Mesothelial cell of epicardium (in vitro differentiated cells): ENCODE measurements at regions not wholly inside any gene's neighbourhood (a gene's known extent, or its start where the extent isn't known, plus 50 kb on each side); places are given as distances from the start of the nearest gene placed in this dataset.

ENCODE experiments used
- DNase-seq, 2 experiments: peaks; one replicate each; pipeline ENCODE4 v3.0.0; 2021; ENCODE audit warnings: low spot score in 2 of 2; ENCODE audit not compliant: unreplicated experiment in 2 of 2
- H3K27ac Mint-ChIP-seq: 2 replicates; pipeline ENCODE4 v1.8.0; 2021; ENCODE audit warnings: mixed read lengths
- H3K27me3 Mint-ChIP-seq: 2 replicates; pipeline ENCODE4 v1.8.0; 2021; ENCODE audit warnings: low read depth, mixed read lengths
- H3K36me3 Mint-ChIP-seq: 2 replicates; pipeline ENCODE4 v1.8.0; 2021; ENCODE audit warnings: mixed read lengths
- H3K4me1 Mint-ChIP-seq: 2 replicates; pipeline ENCODE4 v1.8.0; 2021; ENCODE audit warnings: mixed read lengths
- H3K4me3 Mint-ChIP-seq: 2 replicates; pipeline ENCODE4 v1.8.0; 2021; ENCODE audit warnings: mild to moderate bottlenecking, moderate library complexity, mixed read lengths
- H3K9me3 Mint-ChIP-seq: 2 replicates; pipeline ENCODE4 v1.8.0; 2021; ENCODE audit warnings: mixed read lengths
- TF ChIP-seq, protein P1 (sequence below): fragments of 200-600 bp; sonication (generic); IDR thresholded peaks from one replicate; pipeline ENCODE4 v1.5.0; 2021; ENCODE audit warnings: antibody characterized with exemption; ENCODE audit not compliant: unreplicated experiment

- Mint-ChIP-seq H3K9me3 (peaks cover 4% of the 10 kb centered on the region), H3K27me3 (no peaks in the 10 kb centered on the region), H3K4me1 (no peaks in the 10 kb centered on the region), H3K27ac (no peak overlapping the region), H3K4me3 (no peak overlapping the region), H3K36me3 (no peaks in the 10 kb centered on the region)
- TF ChIP-seq, protein P1, sequence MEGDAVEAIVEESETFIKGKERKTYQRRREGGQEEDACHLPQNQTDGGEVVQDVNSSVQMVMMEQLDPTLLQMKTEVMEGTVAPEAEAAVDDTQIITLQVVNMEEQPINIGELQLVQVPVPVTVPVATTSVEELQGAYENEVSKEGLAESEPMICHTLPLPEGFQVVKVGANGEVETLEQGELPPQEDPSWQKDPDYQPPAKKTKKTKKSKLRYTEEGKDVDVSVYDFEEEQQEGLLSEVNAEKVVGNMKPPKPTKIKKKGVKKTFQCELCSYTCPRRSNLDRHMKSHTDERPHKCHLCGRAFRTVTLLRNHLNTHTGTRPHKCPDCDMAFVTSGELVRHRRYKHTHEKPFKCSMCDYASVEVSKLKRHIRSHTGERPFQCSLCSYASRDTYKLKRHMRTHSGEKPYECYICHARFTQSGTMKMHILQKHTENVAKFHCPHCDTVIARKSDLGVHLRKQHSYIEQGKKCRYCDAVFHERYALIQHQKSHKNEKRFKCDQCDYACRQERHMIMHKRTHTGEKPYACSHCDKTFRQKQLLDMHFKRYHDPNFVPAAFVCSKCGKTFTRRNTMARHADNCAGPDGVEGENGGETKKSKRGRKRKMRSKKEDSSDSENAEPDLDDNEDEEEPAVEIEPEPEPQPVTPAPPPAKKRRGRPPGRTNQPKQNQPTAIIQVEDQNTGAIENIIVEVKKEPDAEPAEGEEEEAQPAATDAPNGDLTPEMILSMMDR: no peak
- no peak for DNase-seq
Observed at GRCh38 chr18:29838556-29838955, 1204.0 kb downstream of the DSC3 start.

- H3K4me1 Mint-ChIP-seq: no peaks in the 10 kb centered on the region
Observed at GRCh38 chr18:29823671-29824070, 1218.9 kb downstream of the DSC3 start.

GRCh38 chr18:29821544-29821943, 1221.0 kb downstream of the DSC3 start:
- H3K36me3 Mint-ChIP-seq: no peaks in the 10 kb centered on the region
- H3K9me3 Mint-ChIP-seq: peaks cover 13% of the 10 kb centered on the region
- TF ChIP-seq, protein P1: no peak
- no peak overlapping the region for H3K4me3 Mint-ChIP-seq
- no peak overlapping the region for H3K27ac Mint-ChIP-seq
- DNase-seq: no peak
- H3K27me3 Mint-ChIP-seq: no peaks in the 10 kb centered on the region
- H3K4me1 Mint-ChIP-seq: no peaks in the 10 kb centered on the region

More at GRCh38 chr18:29823671-29824070, 1218.9 kb downstream of the DSC3 start:
- TF ChIP-seq, protein P1: no peak
- H3K4me3 Mint-ChIP-seq: no peak overlapping the region
- peaks cover 8% of the 10 kb centered on the region for H3K9me3 Mint-ChIP-seq
- H3K27ac Mint-ChIP-seq: no peak overlapping the region
- H3K27me3 Mint-ChIP-seq: no peaks in the 10 kb centered on the region
- no peak for DNase-seq
- no peaks in the 10 kb centered on the region for H3K36me3 Mint-ChIP-seq

GRCh38 chr18:29811519-29811918, 1231.0 kb downstream of the DSC3 start:
- H3K4me3 Mint-ChIP-seq: no peak overlapping the region
- H3K9me3 Mint-ChIP-seq: peaks cover 16% of the 10 kb centered on the region
- H3K27ac Mint-ChIP-seq: no peak overlapping the region
- no peaks in the 10 kb centered on the region for H3K36me3 Mint-ChIP-seq
- peaks cover 4% of the 10 kb centered on the region for H3K4me1 Mint-ChIP-seq
- no peak for DNase-seq
- TF ChIP-seq, protein P1: no peak
- no peaks in the 10 kb centered on the region for H3K27me3 Mint-ChIP-seq

- H3K4me3 Mint-ChIP-seq: no peak overlapping the region
- H3K27me3 Mint-ChIP-seq: no peaks in the 10 kb centered on the region
- TF ChIP-seq, protein P1: no peak
Observed at GRCh38 chr18:29780816-29781215, 1261.7 kb downstream of the DSC3 start.

DNA sequence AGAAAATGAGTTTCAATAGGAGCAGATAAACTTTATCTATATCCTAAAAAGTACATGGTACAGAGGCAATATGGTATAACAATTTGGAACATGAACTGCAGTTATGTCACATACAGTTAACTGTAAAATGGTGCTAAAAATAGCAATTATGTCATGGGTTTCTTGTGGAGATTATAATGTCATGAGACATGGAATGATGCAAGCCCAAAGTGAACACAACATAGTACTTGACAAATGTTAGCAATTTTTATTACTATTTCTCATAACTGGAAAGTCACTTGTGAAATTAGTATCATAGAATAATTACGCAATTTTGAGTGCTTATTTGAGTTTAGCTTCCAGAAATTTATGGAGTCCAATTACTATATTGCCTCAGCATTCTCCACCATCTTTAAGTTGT, 1263.4 kb downstream of the DSC3 start:
- Mint-ChIP-seq H3K27ac (no peak overlapping the region), H3K9me3 (peaks cover 3% of the 10 kb centered on the region), H3K36me3 (no peaks in the 10 kb centered on the region), H3K27me3 (no peaks in the 10 kb centered on the region), H3K4me3 (no peak overlapping the region), H3K4me1 (peaks cover 4% of the 10 kb centered on the region)
- TF ChIP-seq, protein P1: no peak
- no peak for DNase-seq

More at GRCh38 chr18:29780816-29781215, 1261.7 kb downstream of the DSC3 start:
- DNase-seq: no peak
- Mint-ChIP-seq H3K27ac (no peak overlapping the region), H3K36me3 (no peaks in the 10 kb centered on the region), H3K9me3 (peaks cover 3% of the 10 kb centered on the region), H3K4me1 (peaks cover 4% of the 10 kb centered on the region)
